GM06990 (cell line): ENCODE measurements at regions not wholly inside any gene's neighbourhood (a gene's known extent, or its start where the extent isn't known, plus 50 kb on each side); places are given as distances from the start of the nearest gene placed in this dataset.
A peak's percentile ranks its signal among the peaks of the same experiment; 100 is the strongest.

Experiments
- DNase-seq: peaks from one replicate; pipeline ENCODE4 v3.0.0-alpha.2; 2011; ENCODE audit not compliant: insufficient read length; ENCODE audit errors: extremely low read depth
- H3K27me3 ChIP-seq: replicated peaks from 2 replicates; pipeline ENCODE4 v1.6.0; 2011; ENCODE audit warnings: low read length; ENCODE audit not compliant: control insufficient read depth, insufficient read depth
- H3K36me3 ChIP-seq: 2 replicates; pipeline ENCODE4 v1.5.1; 2011; ENCODE audit warnings: low read length; ENCODE audit not compliant: control insufficient read depth, insufficient read depth
- H3K4me3 ChIP-seq: replicated peaks from 2 replicates; pipeline ENCODE4 v1.5.1; 2011; ENCODE audit warnings: low read depth, mild to moderate bottlenecking, control low read depth, low read length
- TF ChIP-seq, protein P1 (sequence below): IDR thresholded peaks from 2 replicates; pipeline ENCODE4 v1.5.1; 2011; ENCODE audit warnings: low read length, control low read depth, mild to moderate bottlenecking, inconsistent platforms; ENCODE audit not compliant: insufficient read depth, poor library complexity, severe bottlenecking

DNA sequence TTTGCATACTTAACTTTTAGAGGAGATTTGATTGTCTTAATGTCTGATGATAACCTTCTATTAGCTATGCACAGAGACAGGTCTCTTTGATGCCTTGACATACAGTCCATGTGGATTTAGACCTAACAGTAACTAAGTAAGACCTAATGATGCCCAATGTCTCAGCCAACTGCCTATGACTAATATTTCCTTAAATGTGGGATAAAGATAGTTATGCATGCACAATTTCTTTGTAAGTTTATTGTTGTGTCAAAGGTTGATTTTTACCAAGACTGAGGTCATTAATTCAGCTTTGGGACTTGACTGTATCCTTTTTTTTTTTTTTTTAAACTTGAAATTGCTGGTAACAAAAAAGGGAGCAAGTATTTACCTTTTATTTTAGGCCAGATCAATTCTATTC, 450.0 kb downstream of the HAO1 start:
- no peaks in the 10 kb centered on the region for H3K36me3 ChIP-seq
- TF ChIP-seq, protein P1, sequence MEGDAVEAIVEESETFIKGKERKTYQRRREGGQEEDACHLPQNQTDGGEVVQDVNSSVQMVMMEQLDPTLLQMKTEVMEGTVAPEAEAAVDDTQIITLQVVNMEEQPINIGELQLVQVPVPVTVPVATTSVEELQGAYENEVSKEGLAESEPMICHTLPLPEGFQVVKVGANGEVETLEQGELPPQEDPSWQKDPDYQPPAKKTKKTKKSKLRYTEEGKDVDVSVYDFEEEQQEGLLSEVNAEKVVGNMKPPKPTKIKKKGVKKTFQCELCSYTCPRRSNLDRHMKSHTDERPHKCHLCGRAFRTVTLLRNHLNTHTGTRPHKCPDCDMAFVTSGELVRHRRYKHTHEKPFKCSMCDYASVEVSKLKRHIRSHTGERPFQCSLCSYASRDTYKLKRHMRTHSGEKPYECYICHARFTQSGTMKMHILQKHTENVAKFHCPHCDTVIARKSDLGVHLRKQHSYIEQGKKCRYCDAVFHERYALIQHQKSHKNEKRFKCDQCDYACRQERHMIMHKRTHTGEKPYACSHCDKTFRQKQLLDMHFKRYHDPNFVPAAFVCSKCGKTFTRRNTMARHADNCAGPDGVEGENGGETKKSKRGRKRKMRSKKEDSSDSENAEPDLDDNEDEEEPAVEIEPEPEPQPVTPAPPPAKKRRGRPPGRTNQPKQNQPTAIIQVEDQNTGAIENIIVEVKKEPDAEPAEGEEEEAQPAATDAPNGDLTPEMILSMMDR: no peak
- H3K4me3 ChIP-seq: no peak overlapping the region
- H3K27me3 ChIP-seq: no peaks in the 10 kb centered on the region
- DNase-seq: no peak

DNA sequence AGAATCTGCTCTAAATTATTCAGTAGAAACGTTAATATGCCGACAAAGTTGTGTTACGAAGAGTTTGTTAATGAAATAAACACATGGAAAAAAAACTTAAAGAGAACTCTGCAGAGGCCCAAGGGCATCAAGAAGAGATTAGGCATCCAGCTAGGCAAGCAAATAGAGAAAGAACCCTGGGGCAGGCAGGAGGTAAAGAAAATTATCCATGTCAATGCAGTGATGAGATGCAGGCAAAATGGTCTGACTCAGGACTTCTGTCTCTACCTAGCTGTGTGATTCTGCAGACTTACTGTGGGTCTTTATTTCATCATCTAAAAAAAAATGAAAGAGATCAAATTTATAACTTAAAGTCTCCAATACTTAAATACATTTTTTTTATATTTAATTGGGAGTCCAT, 448.0 kb downstream of the HAO1 start:
- Histone ChIP-seq H3K27me3 (no peaks in the 10 kb centered on the region), H3K36me3 (no peaks in the 10 kb centered on the region), H3K4me3 (no peak overlapping the region)
- TF ChIP-seq, protein P1: no peak
- DNase-seq: no peak

DNA sequence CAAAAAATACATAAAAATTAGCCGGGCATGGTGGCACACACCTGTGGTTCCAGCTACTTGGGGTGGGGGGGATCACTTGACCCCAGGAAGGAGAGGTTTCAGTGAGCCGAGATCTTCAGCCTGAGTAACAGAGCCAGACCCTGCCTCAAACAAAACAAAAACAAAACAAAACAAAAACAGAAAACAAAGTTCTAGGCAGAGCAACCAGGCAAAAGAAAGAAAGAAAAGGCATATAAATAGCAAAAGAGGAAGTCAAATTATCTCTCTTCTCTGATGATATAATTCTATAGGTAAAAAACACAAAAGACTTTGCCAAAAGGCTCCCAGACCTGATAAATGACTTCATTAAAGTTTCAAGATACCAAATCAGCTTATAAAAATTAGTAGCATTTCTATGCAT, 446.9 kb downstream of the HAO1 start:
- H3K36me3 ChIP-seq: no peaks in the 10 kb centered on the region
- peak; percentile 13 for DNase-seq
- TF ChIP-seq, protein P1: no peak

DNA sequence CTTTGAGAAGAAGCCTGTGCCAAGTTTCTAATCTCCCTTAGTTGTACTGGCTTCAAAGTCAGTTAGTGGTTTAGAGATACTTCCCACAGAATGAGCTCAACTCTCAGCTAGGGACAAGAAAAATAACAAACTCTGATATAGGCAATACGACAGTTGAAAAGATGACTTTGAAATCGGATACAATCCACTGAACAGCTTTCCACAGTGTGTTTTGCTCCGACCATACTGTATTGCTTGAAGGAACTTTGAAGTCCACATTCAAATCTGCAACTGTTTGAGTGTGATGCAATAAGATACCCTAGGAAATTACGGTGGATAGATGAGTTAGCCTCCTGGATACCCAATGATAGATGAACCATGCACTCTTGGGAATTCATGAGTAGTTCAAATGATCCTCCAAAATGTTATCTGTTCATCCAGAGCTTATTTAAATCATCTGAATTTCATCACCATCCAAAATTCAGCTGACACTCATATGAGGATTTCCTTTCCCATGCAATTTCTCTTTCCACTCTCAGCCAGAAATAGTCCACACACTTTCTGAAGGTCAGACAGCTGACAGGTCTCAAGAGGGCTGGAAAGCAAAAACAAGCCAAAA, 443.8 kb downstream of the HAO1 start:
- no peaks in the 10 kb centered on the region for H3K27me3 ChIP-seq

More for the DNA sequence above, 446.9 kb downstream of the HAO1 start:
- no peak overlapping the region for H3K4me3 ChIP-seq
- H3K27me3 ChIP-seq: no peaks in the 10 kb centered on the region

DNA sequence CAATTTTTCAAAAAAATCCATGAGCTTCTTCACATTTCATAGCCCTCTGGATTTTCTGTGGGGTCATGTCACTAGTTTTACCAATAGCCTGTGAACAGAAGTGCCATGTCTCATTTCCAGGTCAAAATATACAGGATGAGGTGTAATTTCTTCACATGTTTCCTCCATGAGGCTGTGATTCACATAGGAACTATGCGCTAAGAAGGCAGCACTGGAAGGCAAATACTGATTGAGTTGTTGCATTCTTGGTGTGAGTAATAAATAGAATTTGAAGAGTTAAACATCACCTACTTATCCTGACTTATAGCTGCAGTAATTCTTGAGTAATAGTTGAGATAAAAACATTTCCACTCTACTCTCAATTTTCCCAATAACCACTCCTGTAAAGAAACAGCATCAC, 442.3 kb downstream of the HAO1 start:
- H3K4me3 ChIP-seq: no peak overlapping the region
- no peaks in the 10 kb centered on the region for H3K27me3 ChIP-seq
- DNase-seq: no peak
- no peaks in the 10 kb centered on the region for H3K36me3 ChIP-seq
- TF ChIP-seq, protein P1: no peak

More for the DNA sequence above, 443.8 kb downstream of the HAO1 start:
- Histone ChIP-seq H3K36me3 (no peaks in the 10 kb centered on the region), H3K4me3 (no peak overlapping the region)
- no peak for DNase-seq
- TF ChIP-seq, protein P1: no peak

DNA sequence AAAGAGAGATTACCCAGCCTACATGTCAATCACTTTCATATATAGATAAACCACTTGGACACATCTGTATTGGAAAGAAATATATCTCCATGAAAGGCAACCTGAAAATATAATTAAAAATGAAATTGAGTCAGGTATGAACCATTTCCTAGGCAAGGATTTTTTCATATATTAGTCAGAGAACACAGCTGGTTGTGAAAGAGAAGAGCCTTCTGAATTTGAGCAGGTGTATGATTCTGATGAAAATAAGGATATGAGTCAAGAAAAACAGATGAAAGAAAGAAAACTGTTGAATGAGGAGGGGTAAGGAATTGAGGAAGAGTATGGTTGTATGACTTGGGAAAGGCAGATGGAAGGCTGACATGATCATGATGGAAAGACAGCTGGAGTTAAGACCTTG, 441.1 kb downstream of the HAO1 start:
- TF ChIP-seq, protein P1: no peak
- DNase-seq: no peak
- H3K27me3 ChIP-seq: no peaks in the 10 kb centered on the region
- H3K4me3 ChIP-seq: no peak overlapping the region
- H3K36me3 ChIP-seq: no peaks in the 10 kb centered on the region
